HCT116 (cell line): ENCODE measurements at regions not wholly inside any gene's neighbourhood (a gene's known extent, or its start where the extent isn't known, plus 50 kb on each side); places are given as distances from the start of the nearest gene placed in this dataset.

Experiments used
- ATAC-seq: fragments of 200-7000 bp; cut with Tn5 transposase; 2 replicates; pipeline ENCODE4 v1.9.1; 2020; ENCODE audit warnings: mild to moderate bottlenecking, moderate library complexity
- BruUV-seq: library from RNA; stranded (reverse); fragments of 400-500 nt; replicated peaks from 2 replicates; lab custom pipeline; 2021; lab: Mats Ljungman, UMichigan
- CTCF ChIA-PET: fragments of 300-600 bp; sonication (Branson Sonifier 250); formaldehyde crosslinking; loops from one replicate; lab custom pipeline; 2021; ENCODE audit warnings: antibody characterized with exemption; lab: Charles Lee
- POLR2A ChIA-PET: fragments of 300-600, 350-600 bp; sonication (Branson Sonifier 250); formaldehyde crosslinking; loops from one replicate; lab custom pipeline; 2021; ENCODE audit warnings: antibody characterized with exemption; lab: Charles Lee
- RAD21 ChIA-PET, 2 experiments: fragments of 300-600 bp; sonication (Branson Sonifier 250); formaldehyde crosslinking; loops; one replicate each; lab custom pipeline; 2023; ENCODE audit warnings: low total read pairs in 2 of 2; ENCODE audit not compliant: uncharacterized antibody in 2 of 2, unreplicated experiment in 2 of 2, low non-redundant PET in 1 of 2; lab: Charles Lee
- DNase-seq: peaks from one replicate; pipeline ENCODE4 v3.0.0-alpha.2; 2010; ENCODE audit warnings: low read depth, low spot score
- H2AFZ ChIP-seq: fragments of 200-600 bp; shearing (Covaris generic), sonication (generic); 2 replicates; pipeline ENCODE4 v1.6.1; 2017; ENCODE audit warnings: low read depth, mixed run types, mixed read lengths, antibody characterized with exemption, low read length; ENCODE audit not compliant: poor library complexity, severe bottlenecking
- H3K27ac ChIP-seq: 2 replicates; pipeline ENCODE4 v1.5.1; 2012; ENCODE audit warnings: low read depth, low read length
- H3K27me3 ChIP-seq: fragments of 200-600 bp; sonication (generic); 2 replicates; pipeline ENCODE4 v1.6.1; 2016; ENCODE audit warnings: mixed run types, low read length, mixed read lengths; ENCODE audit not compliant: insufficient read depth
- H3K36me3 ChIP-seq, 2 experiments: fragments of 200-500 bp in 1 of 2; fragments of 200-600 bp in 1 of 2; sonication (Bioruptor generic) in 1 of 2; sonication (generic) in 1 of 2; 2 replicates each; pipeline versions ENCODE4 v1.5.1 to v1.6.1; 2014 to 2016; ENCODE audit warnings: low read length in 2 of 2, inconsistent platforms in 1 of 2, mixed read lengths in 1 of 2, mixed run types in 1 of 2; ENCODE audit not compliant: insufficient read depth in 2 of 2, control insufficient read depth in 1 of 2
- H3K4me1 ChIP-seq, 2 experiments: fragments of 200-600 bp in 1 of 2; sonication (generic) in 1 of 2; 2 replicates each; pipeline versions ENCODE4 v1.5.1 to v1.6.1; 2012 to 2017; ENCODE audit warnings: low read length in 2 of 2, inconsistent platforms in 1 of 2, mild to moderate bottlenecking in 1 of 2, mixed read lengths in 1 of 2, mixed run types in 1 of 2, moderate library complexity in 1 of 2; ENCODE audit not compliant: insufficient read depth in 2 of 2, control insufficient read depth in 1 of 2
- H3K4me2 ChIP-seq: fragments of 200-600 bp; sonication (generic); 2 replicates; pipeline ENCODE4 v1.6.1; 2017; ENCODE audit warnings: mixed run types, low read length, mixed read lengths
- H3K4me3 ChIP-seq, 2 experiments: fragments of 200-600 bp in 1 of 2; sonication (generic) in 1 of 2; replicated peaks in 1 of 2; 2 replicates each; pipeline ENCODE4 v1.5.1; 2011 to 2016; ENCODE audit warnings: low read length in 2 of 2, control low read depth in 1 of 2, low read depth in 1 of 2, mild to moderate bottlenecking in 1 of 2, mixed read lengths in 1 of 2, mixed run types in 1 of 2
- H3K79me2 ChIP-seq: fragments of 200-600 bp; sonication (generic); 2 replicates; pipeline ENCODE4 v1.6.1; 2017; ENCODE audit warnings: mild to moderate bottlenecking, mixed run types, low read length, moderate library complexity, mixed read lengths; ENCODE audit not compliant: insufficient read depth
- H3K9ac ChIP-seq: fragments of 200-600 bp; sonication (generic); 2 replicates; pipeline ENCODE4 v1.6.1; 2016; ENCODE audit warnings: low read length, mixed read lengths
- H3K9me2 ChIP-seq: fragments of 200-600 bp; sonication (generic), shearing (Covaris generic); 2 replicates; pipeline ENCODE4 v1.6.1; 2017; ENCODE audit warnings: mixed run types, mild to moderate bottlenecking, moderate library complexity; ENCODE audit not compliant: insufficient read depth
- H3K9me3 ChIP-seq, 2 experiments: fragments of 200-500 bp in 1 of 2; fragments of 200-600 bp in 1 of 2; sonication (Bioruptor generic) in 1 of 2; sonication (generic) in 1 of 2; 2 replicates each; pipeline ENCODE4 v1.6.1; 2014 to 2017; ENCODE audit warnings: low read length in 2 of 2, mixed read lengths in 2 of 2, inconsistent platforms in 1 of 2, low read depth in 1 of 2, mild to moderate bottlenecking in 1 of 2, mixed run types in 1 of 2, moderate library complexity in 1 of 2; ENCODE audit not compliant: control insufficient read depth in 1 of 2, insufficient read depth in 1 of 2
- H4K20me1 ChIP-seq: fragments of 200-600 bp; sonication (generic), shearing (Covaris generic); 2 replicates; pipeline ENCODE4 v1.6.1; 2017; ENCODE audit warnings: mixed run types, mild to moderate bottlenecking, moderate library complexity; ENCODE audit not compliant: insufficient read depth
- CEBPB ChIP-seq: IDR thresholded peaks from 2 replicates; pipeline ENCODE4 v1.6.1; 2012; ENCODE audit warnings: low read depth
- MAX ChIP-seq: IDR thresholded peaks from 2 replicates; pipeline ENCODE4 v1.6.1; 2012
- POLR2A ChIP-seq: IDR thresholded peaks from 2 replicates; pipeline ENCODE4 v1.7.0; 2011; ENCODE audit warnings: borderline replicate concordance; ENCODE audit not compliant: insufficient read depth, insufficient read length; ENCODE audit errors: extremely low read depth
- RAD21 ChIP-seq: IDR thresholded peaks from 2 replicates; pipeline ENCODE4 v1.6.1; 2012; ENCODE audit warnings: low read depth, mild to moderate bottlenecking
- REST ChIP-seq: IDR thresholded peaks from 2 replicates; pipeline ENCODE4 v1.6.1; 2012; ENCODE audit warnings: low read depth
- ZNF274 ChIP-seq: fragments of 200-500 bp; sonication (Bioruptor generic); IDR thresholded peaks from 2 replicates; pipeline ENCODE4 v1.6.1; 2014; ENCODE audit warnings: mild to moderate bottlenecking, low read depth, low read length, inconsistent platforms
- intact Hi-C: fragments of 100-400 bp; cut with micrococcal nuclease; formaldehyde crosslinking; loops from 2 replicates; pipeline ENCODE4 v1.10.0; 2022

GRCh38 chr3:83065851-83066460 lies 1304.5 kb upstream of the GBE1 start:
- Histone ChIP-seq H3K27ac (no peak overlapping the region), H3K36me3 (no peaks in the 10 kb centered on the region), H3K4me1 (no peaks in the 10 kb centered on the region), H3K9me2 (no peaks in the 10 kb centered on the region), H3K4me2 (no peak overlapping the region), H3K27me3 (no peaks in the 10 kb centered on the region), H3K9me3 (peaks cover 0 to 14% of the 10 kb centered on the region in 2 experiments; a peak in 2 of 4 replicates), H4K20me1 (no peaks in the 10 kb centered on the region), H2AFZ (no peak overlapping the region), H3K9ac (no peak overlapping the region), H3K4me3 (no peak overlapping the region), H3K79me2 (no peaks in the 10 kb centered on the region)
- intact Hi-C loops: no loop called here
- TF ChIP-seq ZNF274 (no peak), RAD21 (no peak), CEBPB (no peak), REST (no peak), MAX (no peak), POLR2A (no peak)
- no peak for DNase-seq
- ChIA-PET CTCF (no interaction called here), POLR2A (no interaction called here), RAD21 (no interaction called here)
- ATAC-seq: no peak
- no TSS peak for BruUV-seq
